ELF-1 (cell line): ENCODE measurements at regions not wholly inside any gene's neighbourhood (a gene's known extent, or its start where the extent isn't known, plus 50 kb on each side); places are given as distances from the start of the nearest gene placed in this dataset.
"Not testable (repeated sequence)": the region's sequence is repeated elsewhere in the genome, so short reads cannot be mapped to it uniquely, and the experiment has no call there.

ENCODE experiments used
- DNase-seq: peaks from one replicate; pipeline ENCODE4 v3.0.0-alpha.2; 2016; ENCODE audit warnings: low read depth, low spot score

DNA sequence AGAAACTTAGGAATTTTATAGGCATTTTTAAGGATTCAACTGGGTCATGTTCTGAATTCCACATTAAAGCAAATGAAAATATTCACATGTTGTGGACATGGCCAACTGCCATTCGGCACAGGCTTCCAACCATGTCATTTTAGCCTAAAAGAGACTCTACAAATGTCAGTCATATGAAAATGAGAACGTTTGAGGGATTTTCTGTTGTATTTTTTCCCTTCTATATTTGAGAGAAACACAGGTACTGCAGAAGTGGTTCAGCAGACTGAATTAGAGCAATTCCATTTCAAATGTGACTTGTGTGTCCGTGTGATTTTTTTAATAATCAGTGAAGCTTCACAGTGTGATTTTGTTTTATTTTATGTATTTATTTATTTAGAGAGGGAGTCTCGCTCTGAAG is 124.3 kb downstream of the TP53TG3F start:
- DNase-seq: not testable (repeated sequence)

- DNase-seq: not testable (repeated sequence)
These were observed 129.2 kb downstream of the TP53TG3F start for GRCh38 chr16:33588589-33588988.

- DNase-seq: not testable (repeated sequence)
These were observed 133.9 kb downstream of the TP53TG3F start for GRCh38 chr16:33593344-33593743.

GRCh38 chr16:33595074-33595473 is 135.7 kb downstream of the TP53TG3F start:
- DNase-seq: not testable (repeated sequence)

GRCh38 chr16:33601029-33601428 is 141.6 kb downstream of the TP53TG3F start:
- DNase-seq: not testable (repeated sequence)

DNA sequence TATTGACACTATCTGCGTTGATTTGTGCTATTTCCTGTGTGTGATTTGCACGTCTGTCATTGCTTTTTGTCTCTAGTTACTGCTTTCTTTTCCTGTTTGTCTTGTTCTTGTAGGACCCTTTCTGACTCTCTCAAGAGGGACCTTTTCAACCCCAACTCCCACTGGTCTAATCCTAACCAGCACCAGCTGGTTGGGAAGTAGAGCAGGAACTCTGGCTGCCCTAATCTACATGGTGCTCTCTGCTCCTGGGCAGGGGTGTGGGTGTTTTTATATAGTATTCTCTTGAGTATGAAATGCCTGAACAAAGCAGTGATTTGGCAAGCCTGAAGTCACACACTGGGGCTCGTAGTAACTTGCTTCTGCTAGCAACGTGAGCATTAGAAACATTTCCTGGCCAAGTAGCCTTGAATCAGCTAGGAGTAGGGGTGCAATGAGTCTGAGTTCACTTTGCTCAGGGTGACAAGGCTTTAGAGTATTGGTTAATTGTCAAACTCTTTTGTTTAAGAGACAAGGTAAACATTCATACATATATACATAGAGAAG is 164.2 kb downstream of the TP53TG3F start:
- DNase-seq: not testable (repeated sequence)

DNA sequence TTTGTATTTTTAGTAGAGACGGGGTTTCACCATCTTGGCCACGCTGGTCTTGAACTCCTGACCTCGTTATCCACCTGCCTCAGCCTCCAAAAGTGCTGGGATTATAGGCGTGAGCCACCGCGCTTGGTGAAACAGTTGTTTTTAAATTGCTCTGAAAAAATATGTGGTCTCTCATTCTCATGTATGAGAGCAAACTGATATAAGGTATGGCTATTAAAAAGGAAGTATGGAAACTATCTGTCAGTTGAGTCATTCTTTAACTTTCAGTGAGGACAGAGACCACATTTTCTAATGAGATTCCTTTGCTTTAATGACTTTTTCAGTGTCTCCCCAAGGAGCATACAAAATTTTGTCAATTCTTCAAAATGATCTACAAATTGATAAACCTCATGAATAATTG is 169.5 kb downstream of the TP53TG3F start:
- DNase-seq: not testable (repeated sequence)

- DNase-seq: not testable (repeated sequence)
These were observed 172.3 kb downstream of the TP53TG3F start for GRCh38 chr16:33631713-33632112.

DNA sequence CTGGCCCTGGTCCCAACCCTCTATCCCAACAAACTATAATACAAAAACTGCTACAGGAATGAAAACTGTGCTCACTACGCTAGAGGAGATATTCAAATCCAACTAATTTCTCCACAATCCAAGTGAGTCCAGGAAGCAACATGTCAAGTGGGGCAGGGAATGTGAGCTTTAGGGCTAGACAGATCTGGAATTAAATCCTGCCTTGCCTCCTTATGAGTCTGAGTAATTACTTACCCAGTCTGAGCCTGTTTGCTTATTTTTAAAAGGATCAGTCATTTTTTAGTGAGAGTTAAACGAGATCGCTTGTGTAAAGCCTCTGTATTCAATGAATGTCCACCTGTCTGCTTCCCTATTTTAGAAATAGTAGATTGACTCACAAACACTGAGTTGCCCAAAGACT is 174.6 kb downstream of the TP53TG3F start:
- not testable (repeated sequence) for DNase-seq

DNA sequence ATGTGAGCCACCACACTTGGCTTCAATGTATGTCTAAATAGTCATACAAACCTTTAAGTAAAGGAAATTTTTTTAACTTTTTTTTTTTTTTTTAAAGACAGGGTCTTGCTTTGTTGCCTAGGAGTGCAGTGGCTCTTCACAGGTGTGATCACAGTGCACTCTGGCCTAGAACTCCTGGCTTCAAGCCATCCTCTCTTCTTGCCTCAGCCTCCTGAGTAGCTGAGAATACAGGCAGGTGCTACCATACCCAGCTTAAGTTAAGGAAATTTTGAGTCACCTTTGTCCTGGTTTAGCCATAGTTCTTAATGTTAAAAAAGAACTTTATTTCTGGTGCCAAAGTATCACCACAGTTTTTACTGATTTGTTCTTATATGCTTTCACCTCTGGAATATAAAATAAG is 177.3 kb downstream of the TP53TG3F start:
- DNase-seq: not testable (repeated sequence)

GRCh38 chr16:33643270-33643669 is 183.9 kb downstream of the TP53TG3F start:
- DNase-seq: not testable (repeated sequence)

DNA sequence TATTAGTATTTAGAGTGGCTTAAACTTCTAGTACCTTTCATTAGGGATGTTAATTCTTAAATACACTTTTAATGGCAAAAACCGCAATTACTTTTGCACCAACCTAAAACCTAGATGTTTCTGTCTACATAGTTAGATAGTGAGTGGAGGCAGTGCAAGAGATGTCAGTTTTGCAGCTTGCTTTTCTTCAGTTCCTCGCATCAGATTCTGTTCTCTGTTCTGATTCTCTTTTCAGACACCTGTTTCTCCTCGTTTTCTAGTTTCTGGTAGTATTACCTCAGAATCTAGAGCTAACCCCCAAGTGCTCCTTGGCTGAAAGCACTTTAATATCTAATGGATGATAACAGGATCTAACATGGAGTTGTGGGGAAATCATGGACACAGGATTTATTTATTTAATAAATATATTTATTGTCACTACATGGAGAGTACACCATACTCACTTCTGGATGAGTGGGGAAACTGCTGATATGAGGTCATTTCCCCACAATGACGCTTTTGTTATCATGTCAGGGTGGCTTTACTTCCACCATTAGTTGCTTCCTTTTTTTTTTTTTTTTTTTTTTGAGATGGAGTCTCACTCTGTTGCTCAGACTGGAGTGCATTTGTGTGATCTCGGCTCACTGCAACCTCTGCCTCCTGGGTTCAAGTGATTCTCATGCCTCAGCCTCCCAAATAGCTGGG is 184.4 kb downstream of the TP53TG3F start:
- DNase-seq: not testable (repeated sequence)

DNA sequence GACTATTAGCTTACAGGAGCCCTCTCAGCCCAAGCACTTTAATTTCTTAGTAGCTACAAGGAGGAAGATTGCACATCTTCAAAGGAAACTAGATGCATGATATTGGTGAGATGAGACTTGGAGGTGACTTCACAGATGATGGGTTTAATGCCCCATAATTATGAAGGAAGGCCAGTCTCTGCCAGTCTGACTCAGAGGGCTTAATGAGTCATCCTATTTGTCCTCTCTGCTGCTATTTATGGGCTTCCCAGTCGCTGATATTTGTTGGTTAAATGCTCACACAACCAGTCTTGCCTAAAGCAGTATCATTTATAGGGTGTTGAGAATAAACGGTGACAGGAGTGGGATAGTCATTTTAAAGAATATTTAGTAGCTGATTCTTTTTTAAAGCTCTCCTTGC is 187.0 kb downstream of the TP53TG3F start:
- not testable (repeated sequence) for DNase-seq

- DNase-seq: not testable (repeated sequence)
These were observed 196.3 kb downstream of the TP53TG3F start for GRCh38 chr16:33655756-33656155.

DNA sequence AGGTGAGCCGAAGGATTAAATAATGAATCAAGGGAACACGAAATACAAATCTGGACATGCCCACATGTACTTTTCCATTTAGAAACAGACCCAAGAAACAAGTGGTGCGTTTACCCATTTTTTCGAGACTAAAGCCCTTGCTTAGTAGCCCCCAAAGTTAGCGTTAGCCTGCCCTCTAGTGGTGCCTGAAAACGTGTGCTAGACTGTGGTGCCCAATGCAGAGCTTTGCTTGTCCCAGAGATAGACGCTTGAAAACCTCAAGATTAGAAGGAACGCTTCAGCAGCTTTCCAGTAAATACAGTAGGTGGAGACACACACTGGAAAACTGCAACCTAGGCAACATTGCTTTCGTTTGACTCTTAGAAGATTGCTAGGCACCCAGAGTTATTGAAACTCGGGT is 197.0 kb downstream of the TP53TG3F start:
- not testable (repeated sequence) for DNase-seq

- DNase-seq: not testable (repeated sequence)
These were observed 198.3 kb downstream of the TP53TG3F start for GRCh38 chr16:33657717-33658116.

GRCh38 chr16:33680791-33681190 is 221.4 kb downstream of the TP53TG3F start:
- not testable (repeated sequence) for DNase-seq

DNA sequence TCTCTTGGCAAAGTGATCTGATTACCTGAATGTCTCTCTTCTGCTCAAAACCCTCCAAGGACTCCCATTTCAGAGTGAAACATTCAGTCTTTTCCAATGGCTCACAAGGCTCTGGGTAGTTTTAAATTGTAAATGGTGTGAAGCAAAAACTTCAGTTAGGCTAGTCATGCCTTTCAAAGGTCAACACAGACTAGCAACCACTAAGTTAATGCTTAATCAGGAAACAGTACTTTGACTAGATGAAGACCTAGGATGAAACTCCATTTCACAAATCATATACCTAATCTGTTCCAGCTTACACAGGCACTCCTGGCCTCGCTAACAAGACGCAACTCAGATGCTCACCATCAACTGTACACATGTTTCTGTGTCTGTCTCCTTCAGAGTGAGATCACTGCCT is 240.9 kb downstream of the TP53TG3F start:
- not testable (repeated sequence) for DNase-seq

DNA sequence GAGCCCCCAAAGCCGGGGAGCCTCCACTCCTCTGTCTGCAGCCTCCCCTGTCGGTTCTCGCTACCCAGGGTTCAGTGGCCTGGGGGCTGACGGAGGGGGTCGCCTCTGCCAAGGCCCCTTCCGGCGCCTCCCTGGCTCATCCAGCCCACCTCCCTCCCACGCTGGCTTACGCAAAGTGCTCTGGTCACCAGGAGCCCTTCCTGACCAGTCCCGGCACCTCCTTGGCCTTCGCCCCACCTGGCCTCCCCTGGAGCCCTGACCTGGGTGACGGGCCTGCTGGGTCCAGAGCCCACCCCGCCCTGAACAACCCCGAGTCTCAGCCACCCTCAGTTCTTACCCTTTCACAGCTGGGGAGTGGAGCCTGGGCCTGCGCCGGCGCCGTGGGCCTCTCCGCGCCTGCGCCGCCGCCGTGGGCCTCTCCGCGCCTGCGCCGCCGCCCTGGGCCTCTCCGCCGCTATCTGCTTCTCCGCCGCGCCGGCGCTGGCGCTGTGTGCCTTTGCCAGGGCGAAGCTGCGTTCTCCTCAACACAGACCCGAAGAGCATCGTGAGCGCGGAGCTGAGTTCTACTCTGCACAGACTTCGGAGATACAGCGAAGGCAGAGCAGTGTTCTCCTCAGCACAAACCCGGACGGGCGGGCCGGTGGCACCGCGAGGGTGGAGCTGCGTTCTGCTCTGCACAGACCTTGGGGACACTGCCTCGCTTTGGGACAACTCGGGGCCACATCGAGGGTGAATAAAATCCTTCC is 247.6 kb downstream of the TP53TG3F start:
- peak; percentile 68 for DNase-seq

DNA sequence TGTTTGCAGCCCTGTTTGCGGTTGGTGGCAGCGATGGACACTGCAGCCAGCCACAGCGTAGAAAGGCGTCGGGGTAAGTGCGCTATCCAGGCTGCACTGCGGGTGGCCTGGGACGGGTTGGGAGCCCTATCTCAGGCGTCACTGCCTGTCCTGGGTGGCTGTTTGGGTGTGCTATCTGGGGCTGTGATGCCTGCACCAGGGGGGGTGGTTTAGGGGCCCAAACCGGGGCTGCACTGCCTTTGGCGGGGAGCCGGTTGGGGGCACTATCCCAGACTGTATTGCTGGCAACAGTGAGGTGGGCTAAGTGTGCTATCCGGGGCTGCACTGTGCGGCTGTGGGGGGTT is 248.2 kb downstream of the TP53TG3F start:
- DNase-seq: not testable (repeated sequence)

- DNase-seq: not testable (repeated sequence)
These were observed 250.7 kb downstream of the TP53TG3F start for GRCh38 chr16:33709856-33710695.

DNA sequence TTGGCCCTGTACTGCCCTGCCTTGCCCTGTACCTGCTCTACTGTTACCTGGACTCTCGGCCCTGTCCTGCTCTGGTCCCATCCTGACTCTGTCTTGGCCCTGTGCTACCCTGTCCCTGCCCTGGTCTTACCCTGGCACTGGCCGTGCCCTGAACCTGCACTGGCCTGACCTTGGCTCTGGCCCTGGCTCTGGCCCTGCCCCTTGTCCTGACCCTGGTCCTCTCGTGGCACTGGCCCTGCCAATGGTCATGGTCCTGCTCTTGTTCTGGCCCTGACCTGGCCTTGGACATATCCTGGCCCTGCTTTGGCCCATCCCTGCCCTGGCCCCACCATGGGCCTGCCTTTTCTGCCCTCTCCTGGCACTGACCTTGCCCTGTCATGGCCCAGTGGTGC is 251.3 kb downstream of the TP53TG3F start:
- DNase-seq: not testable (repeated sequence)
